H4 (cell line): ENCODE measurements at regions not wholly inside any gene's neighbourhood (a gene's known extent, or its start where the extent isn't known, plus 50 kb on each side); places are given as distances from the start of the nearest gene placed in this dataset.
"Not testable (repeated sequence)": the region's sequence is repeated elsewhere in the genome, so short reads cannot be mapped to it uniquely, and the experiment has no call there.

Source experiments
- DNase-seq: peaks from one replicate; pipeline ENCODE4 v3.0.0-alpha.2; 2015; ENCODE audit warnings: low spot score

DNA sequence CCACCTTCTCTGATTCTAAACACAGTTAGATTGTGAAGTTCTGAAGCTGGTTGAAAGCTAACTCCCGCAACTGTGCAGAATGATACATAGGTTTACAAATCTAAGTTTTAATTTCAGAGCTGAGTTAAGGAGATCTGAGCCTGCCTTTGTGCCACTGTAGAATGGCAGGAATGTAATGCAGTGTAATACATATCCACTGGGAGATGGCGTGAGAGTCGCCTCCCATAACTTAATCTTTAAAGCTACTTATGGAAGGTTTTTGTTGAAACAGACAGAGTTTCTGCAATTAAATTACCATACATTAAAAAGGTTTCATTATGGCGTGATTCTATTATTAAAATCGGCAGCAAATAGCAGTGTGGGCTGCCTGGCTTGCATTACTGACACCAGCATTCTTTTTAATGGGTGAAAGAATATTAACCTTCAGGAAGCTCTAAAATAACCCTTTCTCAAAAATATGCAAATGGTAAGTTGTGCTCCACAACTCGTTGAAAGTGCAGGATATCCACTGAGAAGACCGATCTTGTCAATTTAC, 257.4 kb downstream of the OLFM4 start:
- DNase-seq = no peak

DNA sequence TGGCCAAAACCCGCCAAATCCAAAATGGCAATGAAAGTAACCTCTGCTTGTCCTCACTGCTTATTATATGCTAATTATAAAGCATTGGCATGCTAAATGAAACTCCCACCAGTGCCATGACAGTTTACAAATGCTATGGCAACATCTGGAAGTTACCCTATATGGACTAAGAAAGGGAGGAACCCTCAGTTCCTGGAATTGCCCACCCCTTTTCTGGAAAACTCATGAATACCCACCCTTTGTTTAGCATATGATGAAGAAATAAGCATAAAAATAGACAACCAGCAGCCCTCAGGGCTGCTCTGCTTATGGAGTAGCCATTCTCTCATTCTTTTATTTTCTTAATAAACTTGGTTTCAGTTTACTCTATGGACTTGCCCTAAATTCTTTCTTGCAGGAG, 269.8 kb downstream of the OLFM4 start:
- DNase-seq = no peak

DNA sequence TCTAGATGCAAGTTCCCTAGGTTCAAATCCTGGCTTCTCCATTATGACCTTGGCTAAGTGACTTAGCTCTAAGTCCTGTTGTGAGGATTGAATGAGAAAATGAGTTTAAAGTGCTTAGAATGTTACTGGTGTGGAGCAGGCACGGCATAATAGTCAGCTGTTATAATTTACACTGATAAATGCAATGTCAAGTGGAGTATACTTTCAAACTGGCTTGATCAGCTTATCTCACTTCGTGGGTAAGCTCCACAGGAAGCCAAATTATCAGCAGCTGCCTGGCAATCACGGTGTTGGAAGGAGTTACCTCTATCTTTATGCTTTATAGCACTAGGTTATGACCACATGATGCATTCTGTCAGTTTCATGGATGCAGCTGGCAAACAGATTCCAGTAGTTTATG, 272.8 kb downstream of the OLFM4 start:
- no peak for DNase-seq

DNA sequence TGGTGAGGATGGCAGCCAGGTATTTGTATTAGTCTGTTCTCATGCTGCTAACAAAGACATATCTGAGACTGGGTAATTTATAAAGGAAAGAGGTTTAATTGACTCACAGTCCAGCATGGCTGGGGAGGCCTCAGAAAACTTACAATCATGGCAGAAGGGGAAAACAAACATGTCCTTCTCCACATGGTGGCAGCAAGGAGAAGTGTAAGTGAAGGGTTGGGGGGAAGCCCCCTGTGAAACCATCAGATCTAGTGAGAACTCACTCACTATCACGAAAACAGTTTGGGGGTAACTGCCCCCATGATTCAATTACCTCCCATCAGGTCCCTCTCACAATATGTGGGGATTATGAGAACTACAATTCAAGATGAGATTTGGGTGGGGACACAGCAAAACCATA, 276.8 kb downstream of the OLFM4 start:
- not testable (repeated sequence) for DNase-seq

DNA sequence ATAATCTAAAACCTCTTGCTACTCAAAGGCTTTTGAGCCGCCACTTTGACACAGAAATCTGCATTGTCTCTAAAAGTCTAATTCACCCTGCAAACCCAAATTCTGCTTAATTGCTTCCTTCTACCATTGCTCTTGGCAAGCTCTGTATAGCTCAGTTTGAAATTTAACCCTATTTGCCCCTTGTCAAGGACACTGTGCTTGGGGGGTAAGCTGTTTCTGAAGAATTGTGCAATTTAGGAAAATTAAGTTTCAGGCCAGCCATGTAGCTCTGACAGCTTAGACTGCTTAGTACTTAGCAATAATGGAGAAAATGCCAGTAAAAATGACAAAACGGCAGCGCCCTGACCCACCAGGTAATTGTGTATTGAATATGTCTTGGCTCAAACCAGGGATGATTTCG, 282.2 kb downstream of the OLFM4 start:
- DNase-seq = no peak

DNA sequence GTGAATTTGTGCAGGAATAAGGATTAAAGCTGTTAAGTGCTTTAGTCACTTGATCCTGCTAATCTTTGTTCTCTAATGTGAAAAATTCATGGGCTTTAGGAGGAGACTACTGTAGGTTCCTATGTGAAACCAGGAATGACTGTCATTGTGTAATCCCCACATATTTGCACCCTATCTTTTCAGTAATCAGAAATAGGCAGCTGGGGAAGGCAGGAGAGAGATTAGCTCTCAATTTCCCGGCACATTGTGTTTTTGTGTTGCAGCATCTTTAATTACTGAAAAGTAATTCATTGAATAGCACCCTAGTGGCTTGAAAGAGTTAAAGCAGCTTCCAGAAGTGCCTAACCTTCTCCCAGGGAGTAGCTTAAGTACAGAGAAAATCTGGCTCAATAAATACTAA, 282.9 kb downstream of the OLFM4 start:
- no peak for DNase-seq

DNA sequence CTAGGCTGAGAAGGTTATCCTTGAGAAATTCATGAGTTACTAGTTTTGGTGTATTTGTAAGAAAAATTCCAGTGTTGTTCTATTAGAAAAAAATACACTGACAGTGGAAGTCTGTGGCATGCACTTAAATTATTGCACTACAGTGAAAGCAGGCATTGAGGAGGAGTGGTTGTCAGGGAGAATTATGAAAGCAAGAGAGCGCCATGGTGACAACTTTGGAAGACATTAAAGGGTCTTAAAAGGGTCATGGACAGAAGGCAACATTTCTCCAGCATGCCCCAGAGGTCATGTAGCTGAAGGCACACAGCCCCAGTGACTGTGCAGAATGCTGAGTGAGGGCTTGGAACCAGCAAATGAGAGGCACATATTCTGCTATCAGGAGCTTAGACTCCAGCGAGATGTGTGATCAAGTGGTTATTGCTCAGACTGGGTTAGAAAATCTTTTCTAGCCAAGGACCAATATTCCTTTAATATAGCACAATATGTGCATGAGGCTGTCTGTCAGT, 292.7 kb downstream of the OLFM4 start:
- no peak for DNase-seq

DNA sequence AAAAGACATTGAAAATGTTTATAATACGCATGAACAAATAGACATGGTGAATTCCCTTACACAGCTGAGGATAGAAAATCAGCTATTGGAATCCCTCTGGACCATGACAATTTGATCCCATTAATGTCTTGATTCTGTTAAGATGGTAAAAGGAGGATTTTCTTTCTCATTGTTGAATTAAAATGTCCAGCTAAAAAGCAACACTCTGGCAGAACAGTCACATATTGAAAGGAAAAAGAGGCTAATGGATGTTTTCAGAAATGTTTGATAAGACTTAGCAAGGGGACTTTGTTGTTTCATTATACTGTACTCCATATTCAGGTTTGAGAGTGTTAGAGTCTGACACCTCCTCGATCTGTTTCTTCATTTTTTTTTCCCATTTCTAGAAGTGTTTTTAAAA, 296.0 kb downstream of the OLFM4 start:
- no peak for DNase-seq

DNA sequence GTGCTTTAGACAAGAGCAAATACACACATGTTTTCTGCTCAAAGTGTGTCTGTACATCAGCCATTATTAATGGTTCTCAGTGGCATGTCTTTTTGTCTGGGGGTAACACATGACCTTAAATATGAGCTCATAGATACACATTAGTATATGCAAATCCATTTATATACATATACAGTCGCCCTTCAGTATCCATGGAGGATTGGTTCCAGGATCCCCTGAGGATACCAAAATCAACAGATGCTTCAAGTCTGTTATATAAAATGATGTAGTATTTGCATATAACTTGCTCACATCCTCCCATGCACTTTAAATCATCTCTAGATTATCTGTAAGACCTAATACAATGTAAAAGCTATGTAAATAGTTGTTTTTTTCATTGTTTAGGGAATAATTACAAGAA, 298.1 kb downstream of the OLFM4 start:
- DNase-seq = no peak

DNA sequence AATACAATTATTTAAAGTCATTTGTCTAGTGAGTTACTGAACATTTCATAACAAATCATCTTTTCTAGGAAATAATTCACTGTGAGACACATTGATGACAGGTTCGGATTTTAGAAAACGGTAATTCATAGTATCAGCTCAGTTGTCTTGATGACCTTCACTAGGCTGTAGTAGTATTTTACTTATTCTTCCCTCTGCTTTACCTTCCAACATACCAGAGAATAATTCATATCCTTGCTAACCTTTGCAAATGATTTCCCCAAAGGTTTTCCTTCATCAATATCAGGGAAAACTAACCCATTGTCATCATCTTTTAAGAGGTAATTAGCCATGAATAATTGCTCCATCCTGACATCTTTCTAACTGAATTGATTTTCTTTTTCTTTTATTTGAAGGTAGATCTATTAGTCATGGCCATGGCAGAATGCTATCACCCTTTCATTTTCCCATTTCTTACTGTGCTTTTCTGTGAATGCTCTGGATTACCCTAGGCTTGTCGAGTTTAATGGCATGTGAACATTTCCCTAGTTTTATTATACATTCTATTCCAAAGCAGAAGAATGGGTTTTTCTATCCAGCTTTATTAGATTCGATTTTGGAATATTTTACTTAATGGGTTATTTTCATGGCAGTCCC, 299.2 kb downstream of the OLFM4 start:
- no peak for DNase-seq

DNA sequence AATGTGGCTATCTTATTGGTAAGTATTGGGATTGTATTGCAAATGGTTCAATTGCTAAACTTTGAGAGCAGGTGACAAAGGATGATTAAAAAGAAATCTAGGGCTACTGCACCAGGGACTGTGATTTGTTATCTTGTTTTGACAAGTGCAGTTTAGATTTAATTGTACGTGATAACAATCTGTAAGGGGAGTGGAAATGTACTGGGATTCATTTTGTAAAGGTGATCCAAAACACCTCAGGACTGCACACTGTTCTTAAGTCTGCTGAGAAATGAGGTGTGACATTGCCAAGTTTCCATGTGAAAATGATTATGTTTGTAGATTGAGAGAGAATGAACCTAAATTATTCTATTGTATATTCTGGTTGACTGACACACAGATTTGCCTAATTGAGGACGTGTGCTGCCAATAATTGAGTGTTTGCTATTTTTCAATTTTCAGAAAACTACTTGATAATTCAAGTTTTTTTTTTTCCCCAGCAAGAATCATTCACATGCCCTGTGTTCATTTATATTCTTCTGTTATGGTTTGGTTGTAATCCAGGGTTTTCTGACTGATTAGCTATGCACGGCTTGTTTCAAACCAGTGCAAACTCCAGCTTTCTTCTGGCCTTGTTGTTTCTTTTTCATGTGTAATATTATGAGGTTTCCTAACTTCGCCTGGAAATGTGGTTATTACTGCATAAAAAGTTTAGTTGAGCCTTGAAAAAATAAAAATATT, 308.0 kb downstream of the OLFM4 start:
- DNase-seq = no peak

DNA sequence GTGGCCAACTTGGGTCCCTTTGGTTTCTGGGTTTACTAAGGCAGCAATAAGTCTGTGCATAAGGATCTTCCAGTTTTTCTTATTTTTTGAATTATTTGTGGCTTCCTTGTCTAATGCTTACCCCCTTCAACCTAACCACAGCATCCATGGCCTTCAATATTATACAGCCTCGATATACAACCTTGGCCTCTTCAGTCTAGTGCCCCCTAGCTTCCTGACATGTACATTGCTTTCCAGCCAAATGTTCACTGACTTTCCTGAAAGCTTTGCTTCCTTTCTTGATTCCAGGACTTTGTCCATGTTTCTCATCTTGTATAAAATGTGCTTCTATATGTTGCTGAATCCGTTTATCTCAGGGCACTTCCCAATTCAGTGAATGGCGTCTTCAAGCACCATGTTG, 310.1 kb downstream of the OLFM4 start:
- DNase-seq = no peak

DNA sequence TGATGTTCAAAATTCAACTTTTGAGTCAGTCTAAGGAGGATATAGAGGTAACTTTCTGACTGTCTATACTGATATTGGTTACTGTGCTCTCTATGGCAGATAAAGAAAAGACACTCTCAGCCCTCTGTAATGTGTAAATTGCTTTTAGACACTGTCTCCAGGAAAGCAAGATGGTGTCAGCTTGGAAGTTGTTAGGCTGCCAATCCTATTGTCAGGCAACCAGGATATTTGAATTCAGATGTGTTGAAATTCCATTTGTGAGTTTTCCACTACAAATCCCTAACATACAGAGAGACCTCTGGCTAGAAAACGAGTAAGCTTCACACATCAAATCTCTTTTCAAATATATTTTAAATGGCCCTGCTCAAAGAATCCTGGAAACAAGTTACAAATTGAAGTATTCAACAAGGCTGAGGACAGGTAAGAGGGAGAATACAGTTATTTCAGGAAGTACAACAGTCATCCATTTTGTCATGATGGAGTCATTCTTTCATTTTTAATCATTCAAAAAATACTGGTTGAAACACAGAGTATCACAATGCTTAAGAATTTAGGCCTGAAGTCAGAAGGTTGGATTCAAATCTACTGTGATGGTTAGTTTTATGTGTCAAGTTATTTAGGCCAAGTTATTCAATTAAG, 312.0 kb downstream of the OLFM4 start:
- DNase-seq = no peak

DNA sequence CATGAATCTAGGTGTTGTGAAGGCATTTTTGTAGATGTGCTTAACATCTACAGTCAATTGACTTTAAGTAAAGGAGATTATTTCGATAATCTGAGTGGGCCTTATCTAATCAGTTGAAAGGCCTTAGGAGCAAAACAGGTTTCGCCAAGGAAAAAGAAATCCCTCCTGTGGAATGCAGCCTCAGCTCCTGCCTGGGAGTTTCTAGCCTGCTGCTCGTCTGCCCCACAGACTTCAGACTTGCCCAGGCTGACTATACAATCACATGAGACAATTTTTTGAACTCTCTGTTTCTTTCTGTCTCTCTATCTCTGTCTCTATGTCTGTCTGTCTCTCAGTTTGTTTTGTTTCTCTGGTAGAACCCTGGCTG, 312.5 kb downstream of the OLFM4 start:
- DNase-seq = no peak

DNA sequence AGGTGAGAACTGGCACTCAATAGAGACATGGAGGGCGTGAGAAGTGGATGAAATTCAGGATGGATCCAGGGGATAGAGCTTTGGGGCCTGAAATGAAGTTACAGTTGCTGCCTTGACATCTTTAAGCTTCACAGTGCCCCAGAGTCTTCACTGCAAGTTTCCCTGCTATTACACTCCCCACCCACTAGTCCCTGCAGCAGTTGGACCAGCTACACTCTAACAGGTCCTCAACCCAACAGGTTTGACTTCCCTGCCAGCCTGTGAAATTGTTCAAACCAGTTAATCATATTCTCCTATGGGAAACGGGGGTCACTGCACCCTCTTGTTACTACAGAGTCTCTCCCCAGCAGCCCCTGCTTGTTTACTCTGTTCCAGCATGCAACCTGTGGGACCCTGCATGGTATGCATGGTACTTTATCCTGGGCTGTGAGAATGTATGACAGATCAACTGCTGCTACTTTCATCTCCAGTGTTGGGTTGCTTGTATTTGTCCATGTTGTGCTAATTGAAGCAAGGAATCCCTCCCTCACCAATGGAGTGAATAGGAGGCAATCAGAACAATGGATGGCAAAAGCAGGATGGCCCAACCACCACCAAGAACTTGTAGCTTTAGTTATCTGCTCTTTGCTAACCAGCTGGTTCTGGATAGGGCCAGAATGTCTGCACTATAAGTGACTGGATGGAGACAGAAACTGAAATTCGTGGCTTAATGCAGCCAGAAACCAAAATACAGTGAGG, 314.2 kb downstream of the OLFM4 start:
- no peak for DNase-seq

DNA sequence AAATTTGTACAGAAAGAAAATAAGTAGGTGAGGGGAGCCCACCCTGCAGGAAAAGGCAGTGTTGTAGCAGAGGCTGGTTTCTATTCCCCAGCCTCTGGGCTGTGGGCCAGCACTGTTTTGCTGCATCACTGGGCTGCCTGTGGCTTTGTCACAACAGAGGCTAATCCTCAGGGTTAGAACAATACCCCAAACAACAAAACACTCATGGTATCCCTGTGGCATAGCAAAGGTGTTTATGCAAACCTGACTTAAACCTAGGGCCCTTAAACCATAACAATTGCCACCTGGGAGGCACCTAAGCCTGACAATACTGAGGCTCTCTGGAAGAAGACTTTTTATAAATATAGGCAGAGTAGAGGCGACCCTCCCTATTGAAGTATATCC, 314.7 kb downstream of the OLFM4 start:
- DNase-seq = no peak

DNA sequence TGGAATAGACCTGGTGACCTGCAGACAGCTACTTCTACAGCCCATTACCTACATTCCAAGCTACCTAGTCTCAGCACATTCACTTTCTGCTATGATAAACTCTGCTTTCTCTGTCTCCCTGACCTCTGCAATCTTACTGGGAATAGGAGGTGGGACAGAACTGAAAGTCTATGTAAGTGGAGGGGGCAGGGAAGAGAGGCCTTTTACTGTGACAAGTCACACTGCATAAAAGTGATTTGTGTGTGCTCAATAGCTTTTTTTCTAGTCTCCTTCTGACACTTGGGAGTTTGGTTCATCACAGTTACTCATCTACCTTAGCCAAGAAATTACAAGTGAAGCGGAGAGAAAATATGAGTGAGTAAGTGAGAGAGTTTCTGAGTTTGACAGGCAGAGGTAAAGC, 322.4 kb downstream of the OLFM4 start:
- DNase-seq = no peak

DNA sequence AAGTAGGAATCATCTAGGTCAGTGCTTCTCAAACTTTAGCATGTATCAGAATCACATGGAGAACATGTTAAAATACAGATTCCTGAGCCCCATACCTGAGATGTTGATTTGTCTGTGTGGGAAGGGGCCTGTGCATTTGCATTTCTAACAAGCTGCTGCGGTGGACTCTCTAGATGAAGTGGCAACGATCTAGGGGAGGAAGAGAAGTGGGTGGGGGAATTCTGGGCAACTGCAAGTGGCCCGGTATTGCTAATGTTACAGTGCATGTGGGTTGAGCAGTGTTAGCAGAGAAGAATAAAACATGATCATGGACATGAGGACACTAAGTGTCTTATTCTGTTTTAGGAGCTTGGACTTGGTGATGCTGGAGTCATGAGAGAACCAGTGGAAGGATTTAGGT, 329.0 kb downstream of the OLFM4 start:
- DNase-seq = no peak

DNA sequence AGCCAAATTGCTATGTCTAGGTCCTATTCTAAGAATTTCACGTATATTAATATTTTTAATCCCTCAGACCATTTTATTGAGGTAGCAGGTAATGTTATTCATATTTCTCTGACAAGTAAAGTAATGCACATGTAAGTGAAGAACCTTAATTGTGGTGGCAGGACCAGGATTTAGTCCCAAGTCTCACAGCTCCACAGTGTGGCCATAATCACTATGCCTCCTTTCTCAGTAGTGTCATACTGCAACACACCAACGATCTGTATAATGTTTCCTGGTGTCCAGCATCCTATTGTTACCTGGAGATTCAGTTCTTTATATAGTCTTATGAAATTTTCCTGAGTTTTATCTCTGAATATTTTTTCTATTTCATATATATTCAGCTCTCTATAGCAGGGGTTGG, 340.3 kb downstream of the OLFM4 start:
- no peak for DNase-seq

DNA sequence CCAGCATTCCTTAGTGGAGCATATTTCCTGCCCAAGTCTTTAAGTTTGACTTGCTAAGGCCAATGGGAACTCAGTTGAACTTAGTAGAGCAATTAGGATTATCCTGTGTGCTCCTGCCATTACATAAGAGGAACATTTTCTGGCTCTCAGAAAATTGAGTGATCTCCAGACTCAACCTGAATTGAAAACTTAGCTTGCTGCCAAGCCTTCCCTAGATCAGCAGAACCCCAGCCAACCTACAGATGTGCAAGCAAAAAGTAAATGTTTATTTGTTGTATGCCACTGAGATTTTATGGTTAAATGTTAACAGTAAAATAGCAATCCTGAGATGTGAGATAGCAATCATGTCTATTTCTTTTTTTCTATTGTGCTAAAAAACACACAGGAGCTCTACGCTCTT, 350.9 kb downstream of the OLFM4 start:
- no peak for DNase-seq

DNA sequence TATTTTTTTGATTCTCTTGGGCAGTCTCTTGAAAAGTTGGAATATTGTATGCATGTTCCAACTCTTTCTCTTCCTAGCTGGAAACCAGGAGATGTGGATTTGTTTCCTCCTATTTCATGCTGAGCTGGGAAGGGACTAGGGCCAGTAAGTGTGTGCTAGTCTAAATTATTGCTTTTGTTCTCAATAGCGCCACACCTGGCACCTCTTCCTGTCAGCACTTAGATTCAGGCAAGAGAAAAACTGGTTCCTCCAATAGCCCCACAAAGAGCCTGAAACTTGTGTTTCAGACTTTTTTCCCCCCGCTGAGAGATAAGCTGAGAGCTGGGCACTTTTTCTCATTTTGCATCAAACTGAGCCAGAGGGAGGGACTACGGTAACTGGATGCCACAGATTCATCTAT, 353.4 kb downstream of the OLFM4 start:
- DNase-seq = no peak

DNA sequence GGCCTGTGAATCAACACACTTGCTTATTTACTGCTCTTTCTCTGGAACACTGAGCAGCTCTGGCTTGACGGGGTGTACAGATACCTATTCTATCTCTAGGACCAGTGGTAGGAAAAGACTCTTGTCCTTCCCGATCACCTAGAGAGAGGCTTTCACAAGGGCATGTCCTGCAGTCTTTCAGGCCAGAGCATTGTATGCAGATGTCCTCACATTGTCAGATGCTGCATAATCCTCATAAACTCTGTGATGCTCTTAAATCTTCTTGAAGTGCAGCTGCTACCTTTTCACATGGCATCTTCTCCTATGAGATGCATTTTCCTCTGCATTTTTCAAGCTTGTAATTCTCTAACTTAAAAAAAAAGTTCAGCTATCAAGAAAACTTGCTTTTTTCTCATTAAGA, 369.4 kb downstream of the OLFM4 start:
- DNase-seq = no peak
